ENCODE measurements at regions not wholly inside any gene's neighbourhood (a gene's known extent, or its start where the extent isn't known, plus 50 kb on each side); places are given as distances from the start of the nearest gene placed in this dataset.

GRCh38 chr6:82063574-82063973, 184.0 kb downstream of the IBTK start:
- TF ChIP-seq POLR2A (IDR thresholded peaks at IDR 0.05; ENCODE audit: control extremely low read depth in 1 of 2, low read depth in 2 of 2, low read length in 2 of 2) (no peak), MAX (IDR thresholded peaks at IDR 0.05) (no peak), USF2 (IDR thresholded peaks at IDR 0.05; ENCODE audit: low read length) (no peak), MAFK (IDR thresholded peaks at IDR 0.05; ENCODE audit: low read depth, low read length) (no peak), EGR1 (IDR thresholded peaks at IDR 0.05; ENCODE audit: borderline replicate concordance, low read depth, low read length) (no peak), JUN (IDR thresholded peaks at IDR 0.05; ENCODE audit: low read depth, low read length) (no peak), CHD7 (IDR thresholded peaks at IDR 0.05; ENCODE audit: insufficient replicate concordance, low read length) (no peak), EZH2 (IDR thresholded peaks at IDR 0.05; ENCODE audit: low read depth, low read length, severe bottlenecking) (no peak), SP2 (IDR thresholded peaks at IDR 0.05; ENCODE audit: low read length) (no peak), POLR2AphosphoS5 (IDR thresholded peaks at IDR 0.05; ENCODE audit: low read depth, low read length) (no peak)
- TF ChIP-seq, protein P1, sequence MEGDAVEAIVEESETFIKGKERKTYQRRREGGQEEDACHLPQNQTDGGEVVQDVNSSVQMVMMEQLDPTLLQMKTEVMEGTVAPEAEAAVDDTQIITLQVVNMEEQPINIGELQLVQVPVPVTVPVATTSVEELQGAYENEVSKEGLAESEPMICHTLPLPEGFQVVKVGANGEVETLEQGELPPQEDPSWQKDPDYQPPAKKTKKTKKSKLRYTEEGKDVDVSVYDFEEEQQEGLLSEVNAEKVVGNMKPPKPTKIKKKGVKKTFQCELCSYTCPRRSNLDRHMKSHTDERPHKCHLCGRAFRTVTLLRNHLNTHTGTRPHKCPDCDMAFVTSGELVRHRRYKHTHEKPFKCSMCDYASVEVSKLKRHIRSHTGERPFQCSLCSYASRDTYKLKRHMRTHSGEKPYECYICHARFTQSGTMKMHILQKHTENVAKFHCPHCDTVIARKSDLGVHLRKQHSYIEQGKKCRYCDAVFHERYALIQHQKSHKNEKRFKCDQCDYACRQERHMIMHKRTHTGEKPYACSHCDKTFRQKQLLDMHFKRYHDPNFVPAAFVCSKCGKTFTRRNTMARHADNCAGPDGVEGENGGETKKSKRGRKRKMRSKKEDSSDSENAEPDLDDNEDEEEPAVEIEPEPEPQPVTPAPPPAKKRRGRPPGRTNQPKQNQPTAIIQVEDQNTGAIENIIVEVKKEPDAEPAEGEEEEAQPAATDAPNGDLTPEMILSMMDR (IDR thresholded peaks at IDR 0.05; ENCODE audit: control extremely low read depth in 1 of 3, insufficient read depth in 1 of 3, low read depth in 1 of 3, low read length in 3 of 3): no peak

Data from H1 (cell line).